SK-N-SH (cell line): ENCODE measurements at regions not wholly inside any gene's neighbourhood (a gene's known extent, or its start where the extent isn't known, plus 50 kb on each side); places are given as distances from the start of the nearest gene placed in this dataset.

Experiments used
- CTCF ChIA-PET: fragments of 300-600, 350-600 bp; formaldehyde crosslinking; extraction: SDS; loops from one replicate; lab custom pipeline; 2021; lab: Yijun Ruan, JAX
- POLR2A ChIA-PET: fragments of 350-600 bp; sonication (Branson Sonifier 250); formaldehyde crosslinking; extraction: SDS; loops from one replicate; lab custom pipeline; 2020; ENCODE audit warnings: antibody characterized with exemption, inconsistent platforms; lab: Yijun Ruan, JAX
- DNase-seq: peaks from one replicate; pipeline ENCODE4 v3.0.0; 2012
- H2AFZ ChIP-seq: fragments of 200-600 bp; sonication (generic); 2 replicates; pipeline ENCODE4 v1.8.1; 2016; ENCODE audit warnings: antibody characterized with exemption, mild to moderate bottlenecking, low read depth
- H3F3A ChIP-seq: fragments of 200-600 bp; sonication (generic); replicated peaks from 2 replicates; pipeline ENCODE3; 2016; ENCODE audit warnings: antibody characterized with exemption, mild to moderate bottlenecking; ENCODE audit not compliant: insufficient read depth
- H3K27ac ChIP-seq, 2 experiments: fragments of 200-500 bp in 1 of 2; fragments of 200-600 bp in 1 of 2; sonication (Bioruptor generic) in 1 of 2; sonication (generic), shearing (Covaris generic) in 1 of 2; 2 replicates each; pipeline versions ENCODE4 v1.5.1 to v1.6.1; 2014 to 2016; ENCODE audit warnings: low read depth in 2 of 2, inconsistent platforms in 1 of 2, low read length in 1 of 2, mild to moderate bottlenecking in 1 of 2, mixed read lengths in 1 of 2
- H3K27me3 ChIP-seq: fragments of 200-600 bp; sonication (generic), shearing (Covaris generic); 2 replicates; pipeline ENCODE4 v1.6.1; 2016; ENCODE audit warnings: mixed run types; ENCODE audit not compliant: insufficient read depth
- H3K36me3 ChIP-seq, 2 experiments: fragments of 200-500 bp in 1 of 2; fragments of 200-600 bp in 1 of 2; sonication (Bioruptor generic) in 1 of 2; sonication (generic) in 1 of 2; replicated peaks in 1 of 2; 2 replicates each; pipeline versions ENCODE3 to v1.5.1; 2014 to 2016; ENCODE audit warnings: low read length in 1 of 2, mild to moderate bottlenecking in 1 of 2; ENCODE audit not compliant: insufficient read depth in 2 of 2, control insufficient read depth in 1 of 2
- H3K4me1 ChIP-seq, 2 experiments: fragments of 200-500 bp in 1 of 2; fragments of 200-600 bp in 1 of 2; sonication (Bioruptor generic) in 1 of 2; sonication (generic), shearing (Covaris generic) in 1 of 2; 2 replicates each; pipeline versions ENCODE4 v1.5.1 to v1.6.1; 2014 to 2016; ENCODE audit warnings: low read depth in 1 of 2, low read length in 1 of 2, mixed run types in 1 of 2; ENCODE audit not compliant: insufficient read depth in 2 of 2, control insufficient read depth in 1 of 2
- H3K4me2 ChIP-seq: fragments of 200-600 bp; sonication (generic), shearing (Covaris generic); 2 replicates; pipeline ENCODE4 v1.6.1; 2017; ENCODE audit warnings: mixed run types
- H3K4me3 ChIP-seq, 2 experiments: fragments of 200-500 bp in 1 of 2; fragments of 200-600 bp in 1 of 2; sonication (Bioruptor generic) in 1 of 2; sonication (generic), shearing (Covaris generic) in 1 of 2; 2 replicates each; pipeline versions ENCODE4 v1.5.1 to v1.8.1; 2014 to 2016; ENCODE audit warnings: low read depth in 2 of 2, inconsistent platforms in 1 of 2, low read length in 1 of 2, mild to moderate bottlenecking in 1 of 2, mixed read lengths in 1 of 2, moderate library complexity in 1 of 2
- H3K79me2 ChIP-seq: fragments of 200-600 bp; sonication (generic); 2 replicates; pipeline ENCODE4 v1.8.1; 2017; ENCODE audit warnings: mild to moderate bottlenecking; ENCODE audit not compliant: insufficient read depth
- H3K9ac ChIP-seq: fragments of 200-600 bp; sonication (generic); 2 replicates; pipeline ENCODE4 v1.6.1; 2017; ENCODE audit warnings: mixed run types
- H3K9me2 ChIP-seq: fragments of 200-600 bp; sonication (generic); 2 replicates; pipeline ENCODE4 v1.6.1; 2017; ENCODE audit warnings: mixed run types
- H3K9me3 ChIP-seq: fragments of 200-600 bp; sonication (generic); 2 replicates; pipeline ENCODE4 v1.6.1; 2017; ENCODE audit warnings: mixed run types, mild to moderate bottlenecking, moderate library complexity
- H4K20me1 ChIP-seq: fragments of 200-600 bp; sonication (generic); 2 replicates; pipeline ENCODE4 v1.6.1; 2017; ENCODE audit warnings: mild to moderate bottlenecking, mixed run types; ENCODE audit not compliant: insufficient read depth
- CTCF ChIP-seq: fragments of 200-600 bp; sonication (generic); IDR thresholded peaks from 2 replicates; pipeline ENCODE4 v1.6.1; 2017; ENCODE audit warnings: antibody characterized with exemption, mild to moderate bottlenecking, moderate library complexity
- ELF1 ChIP-seq: IDR thresholded peaks from 2 replicates; pipeline ENCODE4 v1.4.0; 2012
- FOSL2 ChIP-seq: IDR thresholded peaks from 2 replicates; pipeline ENCODE4 v1.4.0; 2012; ENCODE audit warnings: low read depth, mild to moderate bottlenecking, moderate library complexity, borderline replicate concordance
- FOXJ3 ChIP-seq: sonication (generic); formaldehyde crosslinking; IDR thresholded peaks from 2 replicates; pipeline ENCODE4 v1.5.1; 2020; ENCODE audit warnings: mild to moderate bottlenecking, missing genetic modification reagents
- FOXM1 ChIP-seq: IDR thresholded peaks from 2 replicates; pipeline ENCODE4 v1.4.0; 2012; ENCODE audit warnings: low read depth, mild to moderate bottlenecking
- GATA2 ChIP-seq: sonication (generic); formaldehyde crosslinking; IDR thresholded peaks from 2 replicates; pipeline ENCODE4 v1.5.0; 2020; ENCODE audit warnings: mild to moderate bottlenecking, missing genetic modification reagents
- MEF2A ChIP-seq: IDR thresholded peaks from 2 replicates; pipeline ENCODE4 v1.4.0; 2012; ENCODE audit warnings: low read depth, borderline replicate concordance
- RAD21 ChIP-seq: IDR thresholded peaks from 2 replicates; pipeline ENCODE4 v1.6.1; 2012; ENCODE audit warnings: mild to moderate bottlenecking, low read length
- USF1 ChIP-seq: IDR thresholded peaks from 2 replicates; pipeline ENCODE4 v1.4.0; 2012; ENCODE audit warnings: low read depth, borderline replicate concordance
- WGBS: methylation state at CpG from one replicate; pipeline ENCODE4 v1.1.6; 2017; ENCODE audit warnings: low lambda C conversion rate; 5-methylcytosine and 5-hydroxymethylcytosine counted together
- TF ChIP-seq, protein P1 (sequence below): IDR thresholded peaks from 2 replicates; pipeline ENCODE4 v1.6.1; 2012; ENCODE audit warnings: mild to moderate bottlenecking, low read depth, low read length, moderate library complexity

GRCh38 chr3:150330174-150330573 is 77.9 kb upstream of the TSC22D2 start (continued):
- TF ChIP-seq, protein P1, sequence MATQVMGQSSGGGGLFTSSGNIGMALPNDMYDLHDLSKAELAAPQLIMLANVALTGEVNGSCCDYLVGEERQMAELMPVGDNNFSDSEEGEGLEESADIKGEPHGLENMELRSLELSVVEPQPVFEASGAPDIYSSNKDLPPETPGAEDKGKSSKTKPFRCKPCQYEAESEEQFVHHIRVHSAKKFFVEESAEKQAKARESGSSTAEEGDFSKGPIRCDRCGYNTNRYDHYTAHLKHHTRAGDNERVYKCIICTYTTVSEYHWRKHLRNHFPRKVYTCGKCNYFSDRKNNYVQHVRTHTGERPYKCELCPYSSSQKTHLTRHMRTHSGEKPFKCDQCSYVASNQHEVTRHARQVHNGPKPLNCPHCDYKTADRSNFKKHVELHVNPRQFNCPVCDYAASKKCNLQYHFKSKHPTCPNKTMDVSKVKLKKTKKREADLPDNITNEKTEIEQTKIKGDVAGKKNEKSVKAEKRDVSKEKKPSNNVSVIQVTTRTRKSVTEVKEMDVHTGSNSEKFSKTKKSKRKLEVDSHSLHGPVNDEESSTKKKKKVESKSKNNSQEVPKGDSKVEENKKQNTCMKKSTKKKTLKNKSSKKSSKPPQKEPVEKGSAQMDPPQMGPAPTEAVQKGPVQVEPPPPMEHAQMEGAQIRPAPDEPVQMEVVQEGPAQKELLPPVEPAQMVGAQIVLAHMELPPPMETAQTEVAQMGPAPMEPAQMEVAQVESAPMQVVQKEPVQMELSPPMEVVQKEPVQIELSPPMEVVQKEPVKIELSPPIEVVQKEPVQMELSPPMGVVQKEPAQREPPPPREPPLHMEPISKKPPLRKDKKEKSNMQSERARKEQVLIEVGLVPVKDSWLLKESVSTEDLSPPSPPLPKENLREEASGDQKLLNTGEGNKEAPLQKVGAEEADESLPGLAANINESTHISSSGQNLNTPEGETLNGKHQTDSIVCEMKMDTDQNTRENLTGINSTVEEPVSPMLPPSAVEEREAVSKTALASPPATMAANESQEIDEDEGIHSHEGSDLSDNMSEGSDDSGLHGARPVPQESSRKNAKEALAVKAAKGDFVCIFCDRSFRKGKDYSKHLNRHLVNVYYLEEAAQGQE: no peak

DNA sequence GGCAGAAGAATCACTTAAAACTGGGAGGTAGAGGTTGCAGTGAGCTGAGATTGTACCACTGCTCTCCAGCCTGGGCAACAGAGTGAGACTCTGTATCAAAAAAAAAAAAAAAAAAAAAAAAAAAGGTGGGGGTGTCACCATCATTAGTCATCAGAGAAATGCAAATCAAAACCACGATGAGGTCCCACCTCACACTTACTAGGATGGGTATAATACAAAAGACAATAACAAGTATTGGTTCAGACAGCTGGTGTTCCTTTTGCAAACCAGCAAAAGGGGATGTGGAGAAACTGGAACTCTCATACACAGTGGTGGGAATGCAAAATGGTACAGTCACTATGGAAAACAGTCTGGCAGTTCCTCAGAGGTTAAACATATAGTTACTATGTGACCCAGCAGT is 78.7 kb upstream of the TSC22D2 start:
- no peaks in the 10 kb centered on the region for H3K36me3 ChIP-seq
- ChIA-PET POLR2A (no interaction called here), CTCF (interaction anchor here (1.2 to 1.4 kb wide), 2 partner anchors 12 to 40 kb away, joined by 3 read pairs; no protein-coding TSS in a partner anchor)
- H3K27ac ChIP-seq: no peak overlapping the region
- H3K4me3 ChIP-seq: no peak overlapping the region
- no peak overlapping the region for H2AFZ ChIP-seq
- TF ChIP-seq FOXJ3 (CRISPR knock-in tag) (no peak), FOXM1 (no peak), ELF1 (no peak), RAD21 (no peak), MEF2A (no peak), CTCF (no peak), GATA2 (CRISPR knock-in tag) (no peak), USF1 (no peak), FOSL2 (no peak)
- TF ChIP-seq, all 33 proteins: peak for 0
- H3K9me3 ChIP-seq: no peaks in the 10 kb centered on the region
- no peaks in the 10 kb centered on the region for H3K27me3 ChIP-seq
- H3K9me2 ChIP-seq: no peaks in the 10 kb centered on the region
- H3K4me2 ChIP-seq: no peak overlapping the region
- H3K9ac ChIP-seq: no peak overlapping the region
- DNase-seq: no peak
- no peaks in the 10 kb centered on the region for H3K4me1 ChIP-seq
- no peaks in the 10 kb centered on the region for H3K79me2 ChIP-seq
- 21% methylated on average over 1 of the region's 1 CpG for whole genome bisulfite sequencing
- no peaks in the 10 kb centered on the region for H3F3A ChIP-seq
- no peaks in the 10 kb centered on the region for H4K20me1 ChIP-seq
